SU-DHL-6 (cell line): ENCODE measurements at regions not wholly inside any gene's neighbourhood (a gene's known extent, or its start where the extent isn't known, plus 50 kb on each side); places are given as distances from the start of the nearest gene placed in this dataset.

Source experiments
- H2AFZ ChIP-seq: fragments of 200-600 bp; sonication (generic); 2 replicates; pipeline ENCODE4 v1.6.1; 2014; ENCODE audit warnings: low read depth, mild to moderate bottlenecking, moderate library complexity, mixed read lengths, antibody characterized with exemption, low read length; ENCODE audit not compliant: severe bottlenecking
- H3F3A ChIP-seq: fragments of 200-600 bp; shearing (Covaris generic); 2 replicates; pipeline ENCODE4 v1.6.0; 2016; ENCODE audit warnings: antibody characterized with exemption, mild to moderate bottlenecking; ENCODE audit not compliant: insufficient read depth
- H3K27ac ChIP-seq: fragments of 200-600 bp; sonication (generic); 2 replicates; pipeline ENCODE4 v1.5.1; 2016; ENCODE audit warnings: low read depth, mild to moderate bottlenecking, low read length, moderate library complexity, mixed read lengths
- H3K27me3 ChIP-seq: fragments of 200-600 bp; sonication (generic), shearing (Covaris generic); 2 replicates; pipeline ENCODE4 v1.6.0; 2014; ENCODE audit warnings: mild to moderate bottlenecking, low read length
- H3K36me3 ChIP-seq: fragments of 200-600 bp; sonication (generic); 2 replicates; pipeline ENCODE4 v1.6.1; 2014; ENCODE audit warnings: mild to moderate bottlenecking, low read length, mixed read lengths
- H3K4me2 ChIP-seq: fragments of 300-600, 200-600 bp; shearing (Covaris generic), sonication (generic); 2 replicates; pipeline ENCODE4 v1.6.0; 2014; ENCODE audit warnings: low read length, low read depth, mild to moderate bottlenecking; ENCODE audit not compliant: poor library complexity, severe bottlenecking
- H3K4me3 ChIP-seq: fragments of 200-600 bp; sonication (generic); 2 replicates; pipeline ENCODE4 v1.5.1; 2014; ENCODE audit warnings: antibody characterized with exemption, low read length, mild to moderate bottlenecking, mixed read lengths; ENCODE audit not compliant: insufficient read depth, poor library complexity, severe bottlenecking
- H3K79me2 ChIP-seq: fragments of 200-600 bp; sonication (generic); 2 replicates; pipeline ENCODE4 v1.6.1; 2014; ENCODE audit warnings: mild to moderate bottlenecking, low read length, moderate library complexity; ENCODE audit not compliant: insufficient read depth
- H3K9ac ChIP-seq: fragments of 200-600 bp; sonication (generic); 2 replicates; pipeline ENCODE4 v1.7.0; 2014; ENCODE audit warnings: mild to moderate bottlenecking, low read length
- H3K9me2 ChIP-seq: fragments of 200-600 bp; sonication (generic); replicated peaks from 2 replicates; pipeline ENCODE4 v1.6.1; 2014; ENCODE audit warnings: low read length; ENCODE audit not compliant: insufficient read depth
- H3K9me3 ChIP-seq: fragments of 200-600 bp; sonication (generic); 2 replicates; pipeline ENCODE4 v1.6.1; 2014; ENCODE audit warnings: low read length, mixed read lengths; ENCODE audit not compliant: insufficient read depth
- H4K20me1 ChIP-seq: fragments of 200-600 bp; sonication (generic); 2 replicates; pipeline ENCODE4 v1.6.1; 2014; ENCODE audit warnings: low read depth, mild to moderate bottlenecking, antibody characterized with exemption, low read length, moderate library complexity, mixed read lengths
- CTCF ChIP-seq: fragments of 200-600 bp; sonication (generic); IDR thresholded peaks from one replicate; pipeline ENCODE4 v1.5.1; 2017; ENCODE audit warnings: antibody characterized with exemption, mild to moderate bottlenecking, low read length, moderate library complexity; ENCODE audit not compliant: insufficient read depth, poor library complexity, severe bottlenecking
- EZH2phosphoT487 ChIP-seq: fragments of 200-600 bp; sonication (generic), shearing (Covaris generic); conservative IDR thresholded peaks from 2 replicates; pipeline ENCODE4 v1.6.1; 2018; ENCODE audit warnings: mild to moderate bottlenecking, antibody characterized with exemption, low read length, moderate library complexity, mixed read lengths

- Histone ChIP-seq H3K4me3 (no peak overlapping the region), H4K20me1 (no peaks in the 10 kb centered on the region), H3K79me2 (no peaks in the 10 kb centered on the region), H3K9me2 (no peaks in the 10 kb centered on the region), H3K27ac (no peak overlapping the region), H3K9ac (no peak overlapping the region), H3K9me3 (no peaks in the 10 kb centered on the region), H3K4me2 (no peak overlapping the region), H3F3A (no peaks in the 10 kb centered on the region), H2AFZ (no peak overlapping the region), H3K36me3 (no peaks in the 10 kb centered on the region), H3K27me3 (no peaks in the 10 kb centered on the region)
- TF ChIP-seq CTCF (no peak), EZH2phosphoT487 (no peak)
Observed at GRCh38 chr2:41394541-41394940, 653.3 kb upstream of the PKDCC start.

DNA sequence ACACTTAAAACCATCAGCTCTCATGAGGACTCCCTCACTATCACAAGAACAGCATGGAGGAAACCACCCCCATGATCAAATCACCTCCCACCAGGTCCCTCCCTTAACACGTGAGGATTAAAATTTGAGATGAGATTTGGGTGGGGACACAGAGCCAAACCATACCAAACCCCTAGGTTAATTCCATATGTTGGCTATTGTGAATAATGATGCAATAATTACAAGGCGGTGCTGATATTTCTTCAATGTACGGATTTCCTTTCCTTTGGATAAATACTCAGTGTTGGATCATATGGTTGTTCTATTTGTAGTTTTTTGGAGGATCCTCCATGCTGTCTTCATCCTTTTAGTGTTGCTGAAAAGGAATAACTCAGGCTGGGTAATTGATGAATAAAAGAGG is 652.1 kb upstream of the PKDCC start:
- Histone ChIP-seq H3K36me3 (no peaks in the 10 kb centered on the region), H3K27me3 (no peaks in the 10 kb centered on the region), H3K4me2 (no peak overlapping the region), H3K9me2 (no peaks in the 10 kb centered on the region), H3F3A (no peaks in the 10 kb centered on the region), H3K4me3 (no peak overlapping the region), H3K27ac (no peak overlapping the region), H3K79me2 (no peaks in the 10 kb centered on the region), H3K9me3 (no peaks in the 10 kb centered on the region), H2AFZ (no peak overlapping the region), H3K9ac (no peak overlapping the region), H4K20me1 (no peaks in the 10 kb centered on the region)
- TF ChIP-seq CTCF = no peak
- no peak for TF ChIP-seq EZH2phosphoT487

DNA sequence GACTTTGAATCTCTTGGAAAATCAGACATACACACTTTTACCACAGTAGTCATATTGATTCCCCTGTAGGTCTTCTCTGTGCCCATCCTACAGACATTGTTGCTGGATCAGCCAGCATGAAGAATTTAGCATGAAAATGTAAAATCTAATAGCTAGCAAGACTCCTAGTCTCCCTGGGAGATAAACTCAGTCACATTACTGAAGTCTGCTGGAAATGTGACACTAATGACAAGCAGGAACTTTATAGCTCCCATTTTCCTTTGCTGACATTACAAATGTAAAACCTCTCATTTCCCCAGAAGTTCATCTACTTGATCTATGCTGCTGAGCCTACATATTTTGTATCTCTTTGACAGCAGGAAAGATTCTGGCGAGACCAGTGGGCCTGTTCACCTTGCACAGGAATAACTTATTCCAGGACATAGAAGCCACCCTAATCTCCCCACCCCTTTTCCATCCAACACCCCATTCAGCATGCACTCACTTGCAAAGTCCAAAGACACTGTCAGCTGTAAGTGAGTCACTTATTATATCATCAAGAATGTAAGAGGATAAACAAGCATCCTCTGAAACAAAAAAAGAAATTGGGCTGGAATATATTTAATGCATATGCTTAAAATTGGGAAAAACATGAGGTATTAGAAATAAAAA is 648.3 kb upstream of the PKDCC start:
- H3K79me2 ChIP-seq = no peaks in the 10 kb centered on the region
- no peak overlapping the region for H2AFZ ChIP-seq
- no peak overlapping the region for H3K9ac ChIP-seq
- H3K4me3 ChIP-seq = no peak overlapping the region
- no peaks in the 10 kb centered on the region for H3K9me3 ChIP-seq
- no peak overlapping the region for H3K4me2 ChIP-seq
- H3F3A ChIP-seq = no peaks in the 10 kb centered on the region
- H3K36me3 ChIP-seq = no peaks in the 10 kb centered on the region
- H3K27ac ChIP-seq = no peak overlapping the region
- H4K20me1 ChIP-seq = no peaks in the 10 kb centered on the region
- TF ChIP-seq CTCF (no peak), EZH2phosphoT487 (no peak)
- H3K27me3 ChIP-seq = no peaks in the 10 kb centered on the region
- no peaks in the 10 kb centered on the region for H3K9me2 ChIP-seq
